ENCODE measurements at regions not wholly inside any gene's neighbourhood (a gene's known extent, or its start where the extent isn't known, plus 50 kb on each side); places are given as distances from the start of the nearest gene placed in this dataset.
A peak's percentile ranks its signal among the peaks of the same experiment; 100 is the strongest.

DNA sequence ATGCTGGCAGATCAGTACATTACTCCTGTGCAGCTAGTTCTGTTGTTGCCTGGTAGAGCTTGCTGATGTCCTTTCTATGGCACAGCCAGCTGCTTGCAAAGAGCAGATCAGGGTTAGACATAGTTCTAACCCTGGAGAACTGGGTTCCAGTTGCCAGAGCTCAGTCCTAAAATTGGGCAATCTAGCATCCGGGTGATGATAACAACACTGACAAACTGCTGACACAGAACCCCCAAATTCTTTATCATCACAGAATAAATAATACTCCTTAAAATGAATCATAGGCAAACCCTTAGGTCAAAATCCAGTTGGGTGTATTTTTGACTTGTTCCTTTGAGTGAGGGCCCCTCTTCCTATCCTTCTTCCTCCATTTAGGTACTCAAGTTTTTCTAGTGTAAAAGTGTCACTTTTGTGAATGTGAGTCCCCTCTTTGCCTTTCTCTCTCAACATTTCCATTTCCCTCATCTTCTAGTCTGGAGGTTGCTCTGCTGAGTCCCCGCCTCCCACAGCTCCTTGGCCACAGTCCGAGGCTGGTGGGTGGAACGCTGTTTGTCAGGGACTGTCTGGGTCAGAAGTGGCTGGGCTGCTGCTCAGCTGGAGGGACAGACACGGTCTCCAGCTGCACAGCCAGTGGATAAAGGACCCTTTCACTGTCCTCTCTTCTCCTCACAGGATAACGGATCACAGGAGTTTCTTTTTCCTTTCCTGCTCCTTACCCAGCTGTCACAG lies 93.6 kb upstream of the RASGEF1B start:
- Histone ChIP-seq H3K79me2 (ENCODE audit: control insufficient read depth, insufficient read depth, low read length) (no peaks in the 10 kb centered on the region), H3K27me3 (ENCODE audit: control insufficient read depth, insufficient read depth, low read length) (no peaks in the 10 kb centered on the region), H3K9ac (ENCODE audit: insufficient read depth, low read length) (no peak overlapping the region), H3K4me1 (ENCODE audit: control insufficient read depth, extremely low read depth, insufficient read depth, low read length) (peaks cover 3% of the 10 kb centered on the region), H2AFZ (ENCODE audit: low read length) (peak overlapping the region; percentile 76), H3K9me3 (ENCODE audit: control insufficient read depth, insufficient read depth, low read depth, low read length) (no peaks in the 10 kb centered on the region), H3K4me2 (ENCODE audit: extremely low read depth, insufficient read depth, low read length) (peak overlapping the region; percentile 68), H4K20me1 (ENCODE audit: control insufficient read depth, extremely low read depth, insufficient read depth, low read length) (no peaks in the 10 kb centered on the region), H3K4me3 (replicated peaks in 1 of 4; ENCODE audit: control extremely low read depth in 1 of 4, insufficient read depth in 1 of 4, low read depth in 3 of 4, low read length in 4 of 4) (peak overlapping the region in 2 of 4 experiments; percentile 34 to 38), H3K27ac (ENCODE audit: insufficient read depth, low read length) (no peak overlapping the region), H3K36me3 (ENCODE audit: control insufficient read depth, insufficient read depth, low read length) (no peaks in the 10 kb centered on the region)
- peak; percentile 3 to 37 for DNase-seq (ENCODE audit: low read depth in 2 of 2)
- TF ChIP-seq, protein P1, sequence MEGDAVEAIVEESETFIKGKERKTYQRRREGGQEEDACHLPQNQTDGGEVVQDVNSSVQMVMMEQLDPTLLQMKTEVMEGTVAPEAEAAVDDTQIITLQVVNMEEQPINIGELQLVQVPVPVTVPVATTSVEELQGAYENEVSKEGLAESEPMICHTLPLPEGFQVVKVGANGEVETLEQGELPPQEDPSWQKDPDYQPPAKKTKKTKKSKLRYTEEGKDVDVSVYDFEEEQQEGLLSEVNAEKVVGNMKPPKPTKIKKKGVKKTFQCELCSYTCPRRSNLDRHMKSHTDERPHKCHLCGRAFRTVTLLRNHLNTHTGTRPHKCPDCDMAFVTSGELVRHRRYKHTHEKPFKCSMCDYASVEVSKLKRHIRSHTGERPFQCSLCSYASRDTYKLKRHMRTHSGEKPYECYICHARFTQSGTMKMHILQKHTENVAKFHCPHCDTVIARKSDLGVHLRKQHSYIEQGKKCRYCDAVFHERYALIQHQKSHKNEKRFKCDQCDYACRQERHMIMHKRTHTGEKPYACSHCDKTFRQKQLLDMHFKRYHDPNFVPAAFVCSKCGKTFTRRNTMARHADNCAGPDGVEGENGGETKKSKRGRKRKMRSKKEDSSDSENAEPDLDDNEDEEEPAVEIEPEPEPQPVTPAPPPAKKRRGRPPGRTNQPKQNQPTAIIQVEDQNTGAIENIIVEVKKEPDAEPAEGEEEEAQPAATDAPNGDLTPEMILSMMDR (conservative IDR thresholded peaks at IDR 0.05 in 1 of 2, IDR thresholded peaks at IDR 0.05 in 1 of 2; ENCODE audit: low read depth in 1 of 2, low read length in 2 of 2): no peak
- TF ChIP-seq EZH2 (IDR thresholded peaks at IDR 0.05; ENCODE audit: low read length, missing control alignments): no peak

DNA sequence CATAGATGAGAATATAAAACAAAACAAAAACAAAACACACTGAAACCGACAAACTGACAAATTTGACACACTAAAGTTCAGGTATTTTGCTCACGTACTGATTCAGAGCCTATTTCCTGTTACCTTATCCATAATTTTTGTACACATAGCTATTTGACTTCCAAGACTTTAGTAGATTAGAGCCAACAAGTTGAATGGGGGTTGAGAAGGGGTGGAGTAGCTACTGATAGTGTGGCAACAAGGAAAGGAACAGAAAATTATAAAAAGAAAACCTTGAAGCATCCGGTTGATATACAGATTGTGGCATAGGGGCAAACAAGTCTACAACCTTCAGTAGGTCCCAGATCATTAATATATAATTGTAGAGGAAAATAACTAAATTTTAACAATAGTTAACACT lies 92.3 kb upstream of the RASGEF1B start:
- H3K9me3 ChIP-seq (ENCODE audit: control insufficient read depth, insufficient read depth, low read depth, low read length): no peaks in the 10 kb centered on the region
- no peak overlapping the region for H3K9ac ChIP-seq (ENCODE audit: insufficient read depth, low read length)
- no peak overlapping the region for H3K27ac ChIP-seq (ENCODE audit: insufficient read depth, low read length)
- no peak overlapping the region for H3K4me3 ChIP-seq (replicated peaks in 1 of 4; ENCODE audit: control extremely low read depth in 1 of 4, insufficient read depth in 1 of 4, low read depth in 3 of 4, low read length in 4 of 4)
- no peaks in the 10 kb centered on the region for H4K20me1 ChIP-seq (ENCODE audit: control insufficient read depth, extremely low read depth, insufficient read depth, low read length)
- no peak overlapping the region for H2AFZ ChIP-seq (ENCODE audit: low read length)
- H3K36me3 ChIP-seq (ENCODE audit: control insufficient read depth, insufficient read depth, low read length): no peaks in the 10 kb centered on the region
- no peak overlapping the region for H3K4me2 ChIP-seq (ENCODE audit: extremely low read depth, insufficient read depth, low read length)
- no peaks in the 10 kb centered on the region for H3K79me2 ChIP-seq (ENCODE audit: control insufficient read depth, insufficient read depth, low read length)
- H3K27me3 ChIP-seq (ENCODE audit: control insufficient read depth, insufficient read depth, low read length): no peaks in the 10 kb centered on the region
- no peak for DNase-seq (ENCODE audit: low read depth in 2 of 2)
- TF ChIP-seq, protein P1 (conservative IDR thresholded peaks at IDR 0.05 in 1 of 2, IDR thresholded peaks at IDR 0.05 in 1 of 2; ENCODE audit: low read depth in 1 of 2, low read length in 2 of 2): no peak
- no peak for TF ChIP-seq EZH2 (IDR thresholded peaks at IDR 0.05; ENCODE audit: low read length, missing control alignments)
- H3K4me1 ChIP-seq (ENCODE audit: control insufficient read depth, extremely low read depth, insufficient read depth, low read length): peaks cover 3% of the 10 kb centered on the region

DNA sequence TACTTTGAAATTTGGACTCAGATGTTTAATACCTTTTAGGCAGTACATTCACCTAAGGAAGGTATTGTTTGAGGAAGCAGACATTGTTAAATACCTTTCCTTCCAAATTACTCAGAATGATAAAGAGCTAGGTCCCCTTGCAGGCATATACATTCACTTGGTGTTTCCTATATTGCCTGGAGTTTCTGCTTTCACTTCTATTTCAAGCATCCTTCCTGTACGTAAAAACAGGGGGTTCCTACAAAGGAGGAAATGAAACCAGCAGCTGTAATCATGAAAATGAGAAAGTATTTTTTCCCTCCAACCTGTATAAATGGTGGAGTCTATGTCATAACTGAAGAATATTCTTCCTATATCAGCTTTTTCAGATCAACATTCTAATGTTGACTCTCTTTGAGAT lies 90.4 kb upstream of the RASGEF1B start:
- DNase-seq (ENCODE audit: low read depth in 2 of 2): no peak

More for the DNA sequence above, 90.4 kb upstream of the RASGEF1B start:
- Histone ChIP-seq H3K4me2 (ENCODE audit: extremely low read depth, insufficient read depth, low read length) (no peak overlapping the region), H3K36me3 (ENCODE audit: control insufficient read depth, insufficient read depth, low read length) (no peaks in the 10 kb centered on the region), H2AFZ (ENCODE audit: low read length) (no peak overlapping the region), H3K27me3 (ENCODE audit: control insufficient read depth, insufficient read depth, low read length) (no peaks in the 10 kb centered on the region), H3K4me1 (ENCODE audit: control insufficient read depth, extremely low read depth, insufficient read depth, low read length) (peaks cover 3% of the 10 kb centered on the region), H3K9ac (ENCODE audit: insufficient read depth, low read length) (no peak overlapping the region), H3K79me2 (ENCODE audit: control insufficient read depth, insufficient read depth, low read length) (no peaks in the 10 kb centered on the region), H3K4me3 (replicated peaks in 1 of 4; ENCODE audit: control extremely low read depth in 1 of 4, insufficient read depth in 1 of 4, low read depth in 3 of 4, low read length in 4 of 4) (no peak overlapping the region), H4K20me1 (ENCODE audit: control insufficient read depth, extremely low read depth, insufficient read depth, low read length) (no peaks in the 10 kb centered on the region), H3K9me3 (ENCODE audit: control insufficient read depth, insufficient read depth, low read depth, low read length) (no peaks in the 10 kb centered on the region), H3K27ac (ENCODE audit: insufficient read depth, low read length) (no peak overlapping the region)
- no peak for TF ChIP-seq EZH2 (IDR thresholded peaks at IDR 0.05; ENCODE audit: low read length, missing control alignments)
- TF ChIP-seq, protein P1 (conservative IDR thresholded peaks at IDR 0.05 in 1 of 2, IDR thresholded peaks at IDR 0.05 in 1 of 2; ENCODE audit: low read depth in 1 of 2, low read length in 2 of 2): no peak
